ENCODE measurements at regions not wholly inside any gene's neighbourhood (a gene's known extent, or its start where the extent isn't known, plus 50 kb on each side); places are given as distances from the start of the nearest gene placed in this dataset.
A peak's percentile ranks its signal among the peaks of the same experiment; 100 is the strongest.

DNA sequence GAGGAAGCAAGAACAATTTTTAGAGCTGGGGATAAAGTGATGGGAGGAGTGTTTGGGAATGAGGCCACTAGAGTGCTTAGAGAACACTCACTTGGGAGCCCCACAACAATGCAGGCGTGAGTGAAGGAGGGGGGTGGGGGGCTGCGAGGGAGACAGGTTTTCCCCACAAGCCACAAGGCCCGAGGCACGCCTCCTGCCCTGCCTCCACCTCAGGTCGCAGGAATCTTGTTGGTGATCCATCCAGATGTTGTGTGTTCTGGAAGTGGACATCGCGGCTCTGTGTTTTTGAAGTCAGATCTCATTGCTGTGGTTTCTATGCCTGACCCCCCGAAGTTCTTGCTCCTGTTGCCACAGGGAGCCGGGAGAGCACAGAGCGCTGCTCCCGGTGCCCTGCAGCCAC lies 178.0 kb upstream of the BMPER start:
- DNase-seq (ENCODE audit: low spot score): no peak

- DNase-seq (ENCODE audit: low spot score): no peak
Observed at GRCh38 chr7:33728873-33729551, 176.3 kb upstream of the BMPER start.

DNA sequence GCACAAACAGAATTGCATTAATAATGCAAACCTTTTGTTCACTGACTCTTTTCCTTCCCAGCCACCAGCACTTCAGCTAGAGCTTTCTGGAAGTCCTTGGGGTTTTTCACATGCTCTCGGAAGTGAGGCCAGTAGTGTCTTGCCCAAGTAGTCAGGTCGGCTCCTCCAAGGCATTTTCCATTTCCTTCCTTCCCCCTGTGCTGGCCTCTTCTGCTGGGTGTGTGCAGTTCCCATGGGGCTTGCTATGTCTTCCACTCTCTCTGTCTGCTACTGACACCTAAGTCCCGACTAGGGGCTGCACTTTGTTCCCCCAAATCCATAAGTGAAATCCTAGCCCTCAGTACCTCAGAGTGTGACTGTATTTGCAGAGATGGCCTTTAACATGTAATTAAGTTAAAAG lies 175.6 kb upstream of the BMPER start:
- DNase-seq (ENCODE audit: low spot score): no peak

DNA sequence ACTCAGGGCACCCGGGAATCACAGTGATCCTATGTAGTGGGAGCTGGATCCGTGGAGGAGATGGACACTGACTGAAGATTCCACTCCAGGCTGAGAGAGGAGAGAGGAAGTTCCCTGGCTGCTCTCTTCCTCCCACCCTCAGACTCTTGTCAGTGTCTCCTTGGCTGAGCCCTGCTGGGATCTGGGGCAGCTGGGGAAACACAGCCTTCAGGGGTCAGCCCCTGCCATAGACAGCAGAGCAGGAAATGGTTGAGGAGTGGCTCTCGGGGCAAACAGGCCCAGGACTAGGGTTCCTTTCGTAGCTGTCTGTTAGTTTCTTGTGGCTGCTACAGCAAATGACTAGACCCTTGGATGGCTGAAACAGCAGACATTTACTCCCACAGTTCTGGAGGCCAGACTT lies 174.4 kb upstream of the BMPER start:
- DNase-seq (ENCODE audit: low spot score): no peak

- no peak for DNase-seq (ENCODE audit: low spot score)
Observed at GRCh38 chr7:33731912-33732311, 173.4 kb upstream of the BMPER start.

GRCh38 chr7:33732462-33732861 lies 172.9 kb upstream of the BMPER start:
- no peak for DNase-seq (ENCODE audit: low spot score)

DNA sequence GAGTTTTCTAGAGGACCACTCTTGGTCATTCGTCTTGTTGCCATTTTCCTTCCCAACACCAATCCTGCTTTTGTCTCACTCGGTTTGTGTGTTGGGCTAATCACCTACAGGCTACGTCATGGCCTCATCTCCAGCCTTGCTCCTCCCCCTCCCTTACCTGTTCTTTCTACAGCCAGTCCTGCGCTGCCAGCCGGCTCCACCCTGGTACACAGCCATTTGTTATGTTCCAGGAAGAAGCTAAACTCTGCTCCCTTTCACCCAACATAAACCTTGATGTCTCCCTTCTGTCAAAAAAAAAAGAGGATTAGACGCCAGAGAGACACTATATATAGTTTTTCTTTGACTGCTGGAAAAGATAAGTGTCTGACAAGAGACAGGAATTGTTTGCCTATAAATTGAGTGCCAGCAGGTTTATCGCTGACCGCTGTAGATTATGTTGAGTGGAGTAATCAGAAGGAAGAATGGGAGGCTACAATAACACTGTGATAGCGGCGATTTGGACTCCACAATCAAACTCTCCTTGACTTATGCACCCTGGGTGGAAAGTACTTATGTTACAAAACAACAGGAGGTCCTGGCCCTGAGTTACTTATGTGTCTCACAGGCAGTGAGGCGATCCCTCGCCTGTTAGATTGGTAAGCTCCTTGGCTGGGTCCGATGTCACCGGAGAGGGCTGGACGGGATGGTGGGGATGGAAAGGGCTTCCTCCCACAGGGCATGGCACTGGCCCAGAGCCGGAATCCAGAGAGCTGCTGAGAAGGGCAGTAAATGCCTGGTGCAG lies 171.3 kb upstream of the BMPER start:
- peak; percentile 24 for DNase-seq (ENCODE audit: low spot score)

DNA sequence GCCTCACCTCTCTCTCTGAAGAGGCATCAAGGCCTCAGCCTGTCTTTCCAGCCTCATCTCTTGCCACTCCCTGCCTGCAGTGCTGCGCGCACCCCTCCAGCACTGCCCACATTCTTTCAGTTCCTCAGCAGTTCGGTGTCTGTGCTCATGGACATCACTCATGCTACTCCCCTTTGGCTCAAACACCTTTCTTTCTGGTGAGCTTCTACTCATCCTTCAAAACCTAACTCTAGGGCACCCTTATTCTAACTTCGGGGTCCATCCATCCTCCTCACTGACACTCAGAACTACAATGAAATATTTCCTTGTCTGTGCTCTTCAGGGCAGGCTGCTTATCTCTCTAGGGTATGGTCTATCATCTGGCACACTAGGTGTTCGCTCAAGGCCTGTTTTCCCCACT lies 169.9 kb upstream of the BMPER start:
- no peak for DNase-seq (ENCODE audit: low spot score)

DNA sequence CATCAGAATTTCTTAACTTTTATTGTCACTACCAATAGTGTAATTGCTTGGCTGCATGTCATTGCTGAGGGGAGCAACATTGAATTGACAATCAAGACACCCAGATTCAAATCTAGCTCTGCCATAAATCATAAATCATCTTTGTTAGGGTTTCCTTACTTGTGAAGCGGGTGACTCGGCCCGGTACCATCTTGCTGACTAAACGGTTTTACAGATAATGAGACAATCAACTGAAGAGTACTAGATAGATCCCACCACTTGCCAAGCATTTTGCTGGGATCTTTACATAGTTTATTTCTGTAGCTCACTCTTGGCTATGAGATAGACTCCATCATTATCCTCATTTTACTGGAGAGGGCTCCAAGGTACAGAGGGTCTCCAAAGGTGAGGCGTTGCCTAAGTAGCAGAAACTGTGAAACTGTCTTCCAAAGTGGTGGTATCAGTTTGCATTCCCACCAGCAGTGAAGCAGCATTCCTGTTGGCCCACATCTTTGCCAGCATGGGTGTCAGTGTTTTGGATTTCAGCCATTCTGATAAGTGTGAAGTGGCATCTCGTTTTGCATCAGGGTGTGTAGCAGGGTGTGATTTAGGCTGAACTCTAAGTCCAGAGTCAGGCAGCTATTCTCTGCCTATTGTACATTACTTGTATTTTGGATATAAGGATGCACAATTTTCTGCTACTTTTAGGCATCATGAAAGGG lies 168.7 kb upstream of the BMPER start:
- DNase-seq (ENCODE audit: low spot score): no peak

DNA sequence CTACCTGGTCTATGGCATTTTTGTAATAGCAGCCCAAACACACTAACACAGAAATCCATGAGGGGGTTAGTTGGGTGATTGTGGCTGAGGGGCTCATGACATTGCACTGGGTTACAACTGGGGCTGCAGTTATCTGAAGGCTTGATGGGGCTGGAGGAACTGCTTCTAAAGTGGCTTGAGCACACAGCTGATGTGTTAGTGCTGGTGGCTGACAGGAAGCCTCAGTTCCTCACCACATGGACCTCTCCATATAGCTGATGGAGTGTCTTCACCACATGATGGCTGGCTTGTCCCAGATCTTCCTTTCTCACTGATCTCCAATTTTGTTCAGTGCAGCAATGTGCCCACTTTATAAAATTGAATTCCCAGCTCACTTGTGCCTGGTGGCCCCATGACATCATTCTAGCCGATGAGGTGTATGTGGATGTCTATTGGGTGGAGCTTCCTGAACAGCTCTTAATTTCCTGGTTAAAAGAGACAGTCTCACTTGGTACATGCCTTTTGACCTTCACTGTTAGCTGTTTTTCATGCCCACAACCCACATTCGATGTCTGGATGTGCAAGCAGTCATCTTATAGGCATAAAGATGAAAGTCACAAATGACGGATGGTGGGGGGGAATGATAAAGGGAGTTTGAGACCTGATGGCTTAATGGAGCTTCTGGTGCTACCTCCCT lies 166.9 kb upstream of the BMPER start:
- DNase-seq (ENCODE audit: low spot score): no peak

GRCh38 chr7:33739286-33739685 lies 166.1 kb upstream of the BMPER start:
- no peak for DNase-seq (ENCODE audit: low spot score)

- no peak for DNase-seq (ENCODE audit: low spot score)
Observed at GRCh38 chr7:33742521-33742920, 162.8 kb upstream of the BMPER start.

- no peak for DNase-seq (ENCODE audit: low spot score)
Observed at GRCh38 chr7:33742999-33743587, 162.2 kb upstream of the BMPER start.

GRCh38 chr7:33743594-33743993 lies 161.7 kb upstream of the BMPER start:
- no peak for DNase-seq (ENCODE audit: low spot score)

GRCh38 chr7:33744293-33745075 lies 160.9 kb upstream of the BMPER start:
- peak; percentile 20 for DNase-seq (ENCODE audit: low spot score)

DNA sequence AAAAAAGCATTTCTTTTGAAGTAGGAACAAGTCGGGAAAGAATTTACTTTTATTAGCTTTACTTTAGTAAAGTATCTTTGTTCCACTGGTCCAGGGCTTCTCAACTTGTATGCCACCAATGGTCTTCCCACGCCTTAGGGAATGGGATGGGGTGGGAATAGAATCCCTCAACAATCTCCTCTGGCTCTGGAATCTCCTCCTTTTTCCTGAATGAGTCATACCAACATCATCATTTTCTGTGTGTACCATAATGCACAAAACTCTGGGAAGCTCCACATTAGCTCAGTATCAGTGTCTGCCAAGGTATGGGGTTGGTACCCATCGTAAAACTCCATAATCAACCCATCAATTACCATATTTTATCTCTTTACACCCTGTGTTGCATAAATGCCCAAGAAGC lies 159.4 kb upstream of the BMPER start:
- no peak for DNase-seq (ENCODE audit: low spot score)

DNA sequence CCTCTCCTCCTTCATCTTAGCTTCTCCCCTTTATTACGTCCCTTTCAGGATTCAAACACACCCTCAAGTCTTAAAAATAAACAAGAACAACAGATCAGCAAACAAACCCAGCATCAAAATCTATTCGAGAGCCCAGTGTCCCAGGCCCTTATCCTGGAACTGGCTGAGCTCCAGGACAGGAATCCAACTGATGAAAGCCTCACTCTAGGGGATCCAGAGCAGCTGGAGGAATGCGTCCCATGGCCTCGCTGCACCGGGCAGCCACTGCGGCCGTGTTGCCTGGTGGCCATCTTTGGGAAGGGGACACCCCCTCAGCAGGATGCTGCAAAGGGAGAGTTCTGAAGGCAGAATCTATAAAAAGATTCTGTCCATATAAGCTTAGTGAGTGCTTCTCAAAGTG lies 156.5 kb upstream of the BMPER start:
- DNase-seq (ENCODE audit: low spot score): no peak

GRCh38 chr7:33750177-33750576 lies 155.2 kb upstream of the BMPER start:
- DNase-seq (ENCODE audit: low spot score): no peak

DNA sequence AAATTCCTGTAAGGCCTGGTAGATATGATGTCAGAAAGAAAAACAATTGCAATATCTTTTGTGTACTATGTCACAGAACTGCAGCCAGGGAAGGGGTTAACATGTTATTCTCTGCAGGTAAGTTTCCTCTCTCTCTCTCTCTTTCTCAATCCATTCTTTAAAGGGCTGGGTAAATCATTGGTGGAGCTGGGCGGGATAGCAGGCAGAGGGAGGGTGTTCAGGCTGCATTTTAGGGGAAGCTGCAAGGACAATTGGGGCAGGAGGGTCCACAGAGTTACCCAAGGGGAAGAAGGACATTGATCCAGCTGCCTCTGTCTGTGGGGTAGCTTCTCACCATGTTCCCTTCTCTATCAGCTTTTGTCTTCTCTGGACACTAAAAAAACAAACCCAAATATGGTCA lies 153.9 kb upstream of the BMPER start:
- no peak for DNase-seq (ENCODE audit: low spot score)

GRCh38 chr7:33753881-33754525 lies 151.3 kb upstream of the BMPER start:
- no peak for DNase-seq (ENCODE audit: low spot score)

All from HT-29 (cell line).